K562 (cell line): ENCODE measurements at regions not wholly inside any gene's neighbourhood (a gene's known extent, or its start where the extent isn't known, plus 50 kb on each side); places are given as distances from the start of the nearest gene placed in this dataset.

Experiments used
- ATAC-seq: fragments of 200-7000 bp; cut with Tn5 transposase; 3 replicates; pipeline ENCODE4 v1.9.1; 2020; ENCODE audit warnings: moderate library complexity
- BruUV-seq: library from RNA; stranded (reverse); fragments of 400-500 nt; replicated peaks from 2 replicates; lab custom pipeline; 2021; lab: Mats Ljungman, UMichigan
- CTCF ChIA-PET: fragments of 300-600 bp; formaldehyde crosslinking; extraction: SDS; loops from one replicate; lab custom pipeline; 2021; ENCODE audit warnings: low intra/inter-chr PET ratio; lab: Yijun Ruan, JAX
- POLR2A ChIA-PET: fragments of 300-600, 350-650 bp; sonication (Branson Sonifier 250); formaldehyde crosslinking; extraction: SDS; loops from one replicate; lab custom pipeline; 2021; ENCODE audit warnings: antibody characterized with exemption, inconsistent platforms; lab: Yijun Ruan, JAX
- DNase-seq, 4 experiments: peaks; one replicate each; pipeline versions ENCODE4 v3.0.0 to v3.0.0-alpha.2; 2011 to 2018; ENCODE audit warnings: low spot score in 3 of 4, mixed read lengths in 3 of 4; ENCODE audit errors: extremely low read depth in 1 of 4
- FAIRE-seq: peaks from 2 replicates; lab custom pipeline; 2011; peaks lifted over from hg19 to GRCh38; lab: Jason Lieb, UNC
- H2AFZ ChIP-seq: 2 replicates; pipeline ENCODE4 v1.6.0; 2011; ENCODE audit warnings: low read depth, low read length, control low read depth, inconsistent platforms
- H3K27ac ChIP-seq: fragments of 200-600 bp; 3 replicates; pipeline ENCODE4 v1.8.0; 2011; ENCODE audit warnings: low read depth, mild to moderate bottlenecking, control low read depth, inconsistent platforms, low read length, moderate library complexity, mixed read lengths; ENCODE audit errors: extremely low read depth
- H3K27me3 ChIP-seq, 2 experiments: fragments of 300-600 bp in 1 of 2; 2 replicates in 1 of 2; 3 replicates in 1 of 2; pipeline versions ENCODE4 v1.6.0 to v1.8.0; 2011; ENCODE audit warnings: inconsistent platforms in 2 of 2, low read length in 2 of 2, mild to moderate bottlenecking in 1 of 2, mixed read lengths in 1 of 2, moderate library complexity in 1 of 2; ENCODE audit not compliant: control insufficient read depth in 2 of 2, insufficient read depth in 2 of 2
- H3K36me3 ChIP-seq: fragments of 300-600 bp; 3 replicates; pipeline ENCODE4 v1.8.0; 2011; ENCODE audit warnings: mild to moderate bottlenecking, low read length, inconsistent platforms; ENCODE audit not compliant: control insufficient read depth, insufficient read depth
- H3K4me1 ChIP-seq, 2 experiments: fragments of 200-600 bp in 1 of 2; replicated peaks in 1 of 2; 2 replicates in 1 of 2; 3 replicates in 1 of 2; pipeline versions ENCODE4 v1.5.1 to v1.8.0; 2011; ENCODE audit warnings: inconsistent platforms in 2 of 2, low read length in 2 of 2, mild to moderate bottlenecking in 1 of 2, mixed read lengths in 1 of 2, moderate library complexity in 1 of 2; ENCODE audit not compliant: control insufficient read depth in 2 of 2, insufficient read depth in 2 of 2
- H3K4me2 ChIP-seq: 2 replicates; pipeline ENCODE4 v1.6.1; 2011; ENCODE audit warnings: low read length, control low read depth, inconsistent platforms, mixed read lengths; ENCODE audit not compliant: insufficient read depth
- H3K4me3 ChIP-seq: fragments of 200-600 bp; sonication (generic), shearing (Covaris generic); 2 replicates; pipeline ENCODE4 v1.5.1; 2016; ENCODE audit warnings: control low read depth, inconsistent platforms
- H3K79me2 ChIP-seq: fragments of 200-600 bp; 3 replicates; pipeline ENCODE4 v1.8.0; 2011; ENCODE audit warnings: low read length, inconsistent platforms; ENCODE audit not compliant: control insufficient read depth, insufficient read depth
- H3K9ac ChIP-seq, 2 experiments: 2 replicates each; pipeline versions ENCODE4 v1.6.0 to v1.6.1; 2011; ENCODE audit warnings: low read depth in 2 of 2, low read length in 2 of 2, control low read depth in 1 of 2, inconsistent platforms in 1 of 2, mild to moderate bottlenecking in 1 of 2, mixed read lengths in 1 of 2; ENCODE audit not compliant: insufficient read depth in 1 of 2
- H3K9me1 ChIP-seq: one replicate; pipeline ENCODE4 v1.6.0; 2011; ENCODE audit warnings: inconsistent platforms, mild to moderate bottlenecking, low read length, moderate library complexity; ENCODE audit not compliant: control insufficient read depth, insufficient read depth
- H3K9me3 ChIP-seq: replicated peaks from 2 replicates; pipeline ENCODE4 v1.5.1; 2011; ENCODE audit warnings: low read depth, low read length, inconsistent platforms; ENCODE audit not compliant: control insufficient read depth, insufficient read depth
- H4K20me1 ChIP-seq: replicated peaks from 2 replicates; pipeline ENCODE4 v1.6.1; 2011; ENCODE audit warnings: low read length, inconsistent platforms, mixed read lengths; ENCODE audit not compliant: control insufficient read depth, insufficient read depth
- CTCF ChIP-seq, 3 experiments: IDR thresholded peaks in 2 of 3; conservative IDR thresholded peaks in 1 of 3; 2 replicates each; pipeline ENCODE4 v1.5.1; 2011 to 2012; ENCODE audit warnings: low read length in 3 of 3, mild to moderate bottlenecking in 3 of 3, control low read depth in 2 of 3, improper control_type of control experiment in 1 of 3, inconsistent platforms in 1 of 3, low read depth in 1 of 3, mixed read lengths in 1 of 3, moderate library complexity in 1 of 3; ENCODE audit not compliant: insufficient read depth in 2 of 3
- DIDO1 ChIP-seq: fragments of 450-650 bp; IDR thresholded peaks from 2 replicates; pipeline ENCODE4 v1.6.1; 2016; ENCODE audit warnings: low read depth, missing biosample characterization, missing genetic modification characterization
- ETV1 ChIP-seq: fragments of 450-650 bp; conservative IDR thresholded peaks from 2 replicates; pipeline ENCODE4 v1.6.1; 2016; ENCODE audit warnings: missing genetic modification characterization, control low read depth, low read depth, missing compliant biosample characterization
- GATAD2B ChIP-seq: fragments of 450-650 bp; IDR thresholded peaks from 2 replicates; pipeline ENCODE4 v1.6.1; 2017; ENCODE audit warnings: mild to moderate bottlenecking, borderline replicate concordance
- MAZ ChIP-seq, 2 experiments: fragments of 450-650 bp in 1 of 2; sonication (generic) in 1 of 2; formaldehyde crosslinking; IDR thresholded peaks in 1 of 2; conservative IDR thresholded peaks in 1 of 2; 2 replicates each; pipeline versions ENCODE4 v1.4.0 to v1.5.0; 2020; ENCODE audit warnings: mild to moderate bottlenecking in 1 of 2, missing genetic modification reagents in 1 of 2
- SMARCA4 ChIP-seq: fragments of 450-650 bp; IDR thresholded peaks from 2 replicates; pipeline ENCODE4 v1.6.1; 2016
- WGBS: fragments of 100-300 bp; shearing (Covaris generic); methylation state at CpG from one replicate; pipeline ENCODE4 v1.1.6; 2016; ENCODE audit warnings: low coverage, mixed read lengths; ENCODE audit not compliant: insufficient coverage; ENCODE audit errors: missing lambda C conversion rate; 5-methylcytosine and 5-hydroxymethylcytosine counted together
- in situ Hi-C: fragments of 300-500 bp; cut with MboI; formaldehyde crosslinking; loops from 4 replicates; pipeline ENCODE4 v1.15.0; 2018; ENCODE audit warnings: inconsistent platforms, mixed read lengths
- intact Hi-C: fragments of 100-400 bp; cut with micrococcal nuclease; formaldehyde crosslinking; loops from 2 replicates; pipeline ENCODE4 v1.14.2; 2022

GRCh38 chr2:240256704-240257637 lies 116.5 kb upstream of the OTOS start:
- Histone ChIP-seq H3K36me3 (no peaks in the 10 kb centered on the region), H3K27ac (no peak overlapping the region), H2AFZ (peak overlapping the region; percentile 77), H3K4me2 (no peak overlapping the region), H4K20me1 (no peaks in the 10 kb centered on the region), H3K9me3 (no peaks in the 10 kb centered on the region), H3K4me1 (peaks cover 3 to 35% of the 10 kb centered on the region in 2 experiments; a peak in 4 of 5 replicates), H3K4me3 (no peak overlapping the region), H3K9me1 (no peaks in the 10 kb centered on the region), H3K9ac (no peak overlapping the region), H3K79me2 (no peaks in the 10 kb centered on the region), H3K27me3 (peaks cover 2 to 10% of the 10 kb centered on the region in 2 experiments; a peak in 2 of 5 replicates)
- peak; percentile 40; the same call in 2 of the 3 replicates for ATAC-seq
- in situ Hi-C loops: no loop called here
- no peak for DNase-seq
- FAIRE-seq: no peak
- POLR2A ChIA-PET: interaction anchor here (0.6 kb wide), 2 partner anchors 30 to 323 kb away, joined by 3 to 4 read pairs; no protein-coding TSS in a partner anchor
- TF ChIP-seq DIDO1 (tag) (no peak), ETV1 (tag) (no peak), SMARCA4 (no peak), CTCF (IDR thresholded peaks at IDR 0.05 in 2 of 3, conservative IDR thresholded peaks at IDR 0.05 in 1 of 3; ENCODE audit: insufficient read depth in 2 of 3, low read depth in 1 of 3, low read length in 3 of 3) (peak; percentile 13 to 22 (median 14); a peak in 1 of 6 replicates), MAZ (CRISPR knock-in tag; conservative IDR thresholded peaks at IDR 0.05 in 1 of 2, IDR thresholded peaks at IDR 0.05 in 1 of 2) (no peak), GATAD2B (no peak)
- BruUV-seq: no TSS peak
- intact Hi-C loops: no loop called here
- CTCF ChIA-PET: no interaction called here
- 40% methylated on average over 18 of the region's 26 CpGs for WGBS
